HTR-8/SVneo (cell line): ENCODE measurements at regions not wholly inside any gene's neighbourhood (a gene's known extent, or its start where the extent isn't known, plus 50 kb on each side); places are given as distances from the start of the nearest gene placed in this dataset.

Experiments used
- DNase-seq: peaks from one replicate; pipeline ENCODE4 v3.0.0; 2011; ENCODE audit warnings: low spot score, mixed read lengths; ENCODE audit not compliant: insufficient read length
- FAIRE-seq: peaks from 2 replicates; lab custom pipeline; 2011; peaks lifted over from hg19 to GRCh38; lab: Jason Lieb, UNC

DNA sequence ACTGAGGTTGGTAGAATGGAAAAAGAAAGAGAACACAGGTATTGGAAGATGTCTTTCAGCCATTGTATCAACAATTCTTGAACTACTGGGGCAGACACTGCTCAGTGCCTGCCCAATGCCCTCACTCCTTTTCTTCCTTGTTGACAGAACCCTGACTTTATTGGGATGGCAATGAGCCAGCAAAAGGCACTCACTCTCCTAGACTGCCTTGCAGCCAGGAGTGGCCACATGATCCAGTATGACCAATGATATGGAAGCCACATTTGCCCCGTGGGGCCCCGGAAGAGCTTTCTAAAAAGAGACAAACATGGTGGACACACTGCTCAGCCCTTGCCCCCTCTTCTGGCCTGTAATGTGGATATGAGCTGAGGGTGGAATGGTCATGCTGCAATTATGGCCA is 88.6 kb upstream of the ZNF716 start:
- FAIRE-seq: peak; percentile 36
- DNase-seq: no peak

DNA sequence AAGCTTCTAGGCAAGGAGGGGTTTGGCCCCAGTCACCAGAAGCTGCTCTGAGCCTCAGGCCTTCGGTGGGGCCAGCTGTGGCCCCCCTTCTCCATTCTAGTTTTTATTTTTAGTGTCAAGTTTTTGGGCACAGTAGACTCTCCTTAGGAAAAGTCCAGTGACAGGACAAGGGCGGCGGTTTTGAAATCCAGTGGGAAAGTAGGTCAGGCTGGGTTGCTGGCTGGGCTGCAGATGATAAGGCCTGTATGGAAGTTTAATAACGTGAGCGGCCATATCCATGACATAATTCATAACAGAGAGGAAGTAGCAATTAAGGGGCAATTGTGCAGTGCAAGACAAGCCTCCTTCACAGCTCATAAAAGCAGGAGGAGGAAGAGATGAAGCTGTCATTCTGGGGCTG is 87.1 kb upstream of the ZNF716 start:
- DNase-seq: no peak
- FAIRE-seq: no peak

DNA sequence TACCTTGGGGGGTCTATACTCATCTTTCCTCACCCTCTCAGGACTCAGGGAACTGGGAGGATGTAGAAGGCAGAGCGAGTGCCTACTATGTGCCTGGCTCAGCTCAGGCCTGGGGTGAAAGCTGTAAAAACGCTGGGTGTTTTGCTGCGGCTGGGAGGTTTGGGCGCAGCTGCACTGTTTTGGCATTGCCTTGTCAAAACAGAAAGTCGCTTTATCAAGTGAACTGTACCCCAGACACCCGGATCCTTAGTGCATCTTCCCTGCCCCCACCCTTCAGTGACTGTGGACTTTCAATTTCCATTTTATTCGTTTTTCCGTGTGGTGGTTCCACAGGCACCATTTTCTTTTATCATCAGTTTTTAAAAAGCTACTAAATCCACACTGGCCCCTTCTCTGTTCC is 86.7 kb upstream of the ZNF716 start:
- FAIRE-seq (no peak), DNase-seq (no peak)

DNA sequence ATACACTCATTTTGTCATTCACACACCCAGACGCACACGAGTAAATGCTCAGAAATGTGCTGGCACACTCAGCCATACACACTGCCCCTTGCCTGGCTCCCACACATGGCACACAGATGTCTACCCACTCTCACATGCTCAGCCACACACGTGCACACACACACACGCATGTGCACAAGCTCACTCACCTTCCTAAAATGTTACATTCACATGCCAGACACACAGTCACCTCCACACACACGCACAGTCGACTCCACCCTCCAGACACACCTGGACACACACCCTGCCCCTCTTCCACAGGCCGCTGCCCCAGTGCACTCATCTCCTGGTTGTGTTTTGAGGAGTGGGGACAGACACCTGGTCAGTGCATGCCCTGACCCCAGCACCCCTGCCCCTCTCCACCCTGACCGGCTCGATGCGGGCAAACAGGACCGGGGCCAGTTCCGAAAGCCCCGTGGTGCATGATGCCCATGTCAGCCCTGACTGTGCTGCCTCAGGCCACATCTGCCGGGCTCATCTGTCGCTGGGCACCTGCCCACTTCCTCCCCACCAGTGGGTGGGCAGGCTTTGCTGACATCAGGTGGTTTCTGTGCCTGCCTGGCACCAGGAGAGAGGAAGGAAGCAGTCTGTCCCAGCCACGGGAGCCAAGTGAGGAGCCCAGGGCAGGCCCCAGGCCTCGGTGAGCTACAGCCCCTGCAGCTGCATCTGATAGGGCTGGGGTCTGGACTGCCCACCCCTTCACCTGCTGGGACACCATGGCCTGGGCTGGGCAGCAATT is 84.9 kb upstream of the ZNF716 start:
- no peak for DNase-seq
- no peak for FAIRE-seq

DNA sequence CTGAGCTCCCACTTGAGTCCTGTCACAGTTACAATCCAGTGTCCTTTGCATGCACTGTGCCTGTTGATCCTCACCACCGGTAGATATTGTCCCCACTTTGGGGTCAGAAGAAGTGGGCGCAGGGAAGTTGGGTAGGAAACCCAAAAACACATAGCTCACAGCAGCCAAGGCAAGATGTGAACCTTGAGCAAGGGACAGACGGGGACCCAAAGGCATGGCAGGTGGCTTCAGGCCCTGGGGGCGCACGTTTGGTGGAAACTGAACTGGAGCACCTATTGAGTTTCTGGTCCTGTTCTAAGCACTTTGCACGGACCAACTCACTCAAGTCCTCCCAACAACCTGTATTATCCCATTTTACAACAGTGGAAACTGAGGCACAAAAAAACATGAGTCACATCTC is 82.8 kb upstream of the ZNF716 start:
- no peak for DNase-seq
- FAIRE-seq: peak; percentile 59

DNA sequence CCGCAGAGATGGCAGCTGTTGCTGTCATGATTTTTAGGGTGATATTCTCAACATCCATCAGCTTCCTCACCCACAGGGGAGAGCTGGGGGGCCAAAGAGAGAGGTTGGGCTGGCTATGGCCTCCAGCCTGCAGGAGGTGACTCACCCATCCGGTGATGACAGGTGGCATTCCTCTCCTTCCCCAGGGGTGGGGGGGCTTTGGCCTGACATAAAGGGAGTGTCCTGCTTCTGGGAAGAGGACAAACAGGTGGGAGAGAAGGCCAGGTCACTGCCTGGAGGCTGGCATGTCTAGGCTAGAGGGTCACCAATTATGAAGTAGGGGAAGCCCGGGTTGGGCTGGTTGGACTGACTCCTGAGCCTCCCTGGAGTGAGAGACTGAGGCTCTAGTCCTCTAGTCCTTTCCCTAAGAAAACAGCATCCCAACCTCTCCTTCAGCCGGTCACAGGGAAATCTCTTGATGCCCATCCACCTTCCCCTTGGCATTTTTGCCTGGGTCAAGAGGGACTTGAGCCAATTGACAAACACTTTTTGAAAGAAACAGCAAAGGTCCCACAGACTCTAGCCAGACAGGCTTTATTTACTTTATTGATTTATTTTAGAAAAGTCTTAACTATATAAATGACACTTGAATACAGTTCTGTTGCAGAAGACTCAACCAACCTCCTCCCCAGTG is 79.8 kb upstream of the ZNF716 start:
- FAIRE-seq (no peak), DNase-seq (no peak)

DNA sequence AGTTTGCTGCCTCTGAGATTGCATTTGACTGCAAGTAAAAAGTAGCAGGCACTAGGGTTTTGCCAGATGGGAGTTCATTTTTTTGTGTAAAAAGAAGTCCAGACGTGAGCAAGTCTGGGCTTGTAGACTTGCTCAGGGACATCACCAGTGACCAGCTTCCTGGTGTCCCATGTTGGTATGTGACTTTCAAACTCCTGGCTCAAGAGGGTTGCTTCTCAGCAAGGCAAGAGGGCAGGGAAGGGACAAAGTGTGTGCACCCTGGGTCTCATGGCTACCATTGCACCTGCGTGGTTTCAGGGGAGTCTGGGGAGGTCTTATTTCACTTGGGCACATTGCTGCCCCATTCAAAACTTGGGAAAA is 79.3 kb upstream of the ZNF716 start:
- DNase-seq: no peak

DNA sequence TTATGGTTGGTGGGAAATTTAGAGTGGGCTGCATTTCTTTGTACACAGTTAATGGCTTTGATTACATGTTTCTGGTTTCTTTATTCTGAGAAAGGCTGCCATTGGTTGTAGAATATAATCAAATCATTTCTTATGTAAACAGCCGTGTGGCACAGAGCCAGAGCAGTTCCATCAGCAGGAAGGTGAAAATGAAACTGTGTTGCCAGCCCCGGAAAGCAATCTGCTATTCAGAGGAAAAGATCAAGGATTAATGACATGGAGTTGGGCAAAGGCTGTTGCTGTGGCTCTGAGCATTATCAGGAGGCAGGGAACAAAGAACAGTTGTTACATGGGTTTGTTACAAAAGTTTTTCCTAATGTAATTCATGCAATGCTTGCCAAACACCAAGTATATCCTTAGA is 74.2 kb upstream of the ZNF716 start:
- no peak for DNase-seq
- no peak for FAIRE-seq

More for the DNA sequence above, 79.3 kb upstream of the ZNF716 start:
- no peak for FAIRE-seq

DNA sequence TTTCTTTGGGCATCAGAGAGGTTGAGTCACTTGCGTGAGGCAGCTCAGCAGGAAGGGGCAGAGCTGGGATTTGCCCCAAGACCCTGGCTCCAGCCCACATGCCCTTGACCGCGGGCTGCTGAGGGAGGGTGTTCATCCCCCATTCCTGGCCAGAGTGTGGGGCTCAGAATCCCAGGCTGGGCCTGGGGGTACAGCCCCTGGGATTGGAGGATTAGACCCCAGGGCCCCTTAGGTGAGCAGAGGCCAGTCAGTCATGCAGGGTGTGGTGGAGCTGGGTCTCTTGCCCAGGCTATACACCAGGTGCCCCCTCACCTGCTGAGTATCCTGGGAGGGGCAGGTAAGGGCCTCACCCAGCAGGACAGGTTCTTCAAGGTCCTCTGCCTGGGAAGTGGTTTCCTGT is 68.4 kb upstream of the ZNF716 start:
- FAIRE-seq (no peak), DNase-seq (no peak)

DNA sequence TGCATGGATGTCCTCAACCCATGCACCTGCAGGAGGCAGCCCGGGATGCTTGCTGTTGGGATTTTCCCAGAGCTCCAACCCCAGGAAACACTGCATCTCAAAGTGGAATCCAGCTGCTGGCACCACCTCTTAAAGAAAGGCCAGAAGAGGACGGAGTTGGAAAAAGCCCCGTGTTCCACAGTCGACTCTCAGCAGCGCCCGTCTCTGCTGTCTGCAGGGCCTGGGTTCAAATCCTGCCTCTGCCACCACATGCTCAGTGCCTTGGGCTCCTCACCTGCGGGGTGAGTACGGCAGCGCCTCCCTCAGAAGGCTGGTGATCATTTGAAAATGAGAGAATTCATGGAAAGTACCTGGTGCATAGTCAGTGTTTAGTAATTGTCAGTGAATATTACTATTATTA is 65.6 kb upstream of the ZNF716 start:
- DNase-seq (no peak), FAIRE-seq (no peak)

DNA sequence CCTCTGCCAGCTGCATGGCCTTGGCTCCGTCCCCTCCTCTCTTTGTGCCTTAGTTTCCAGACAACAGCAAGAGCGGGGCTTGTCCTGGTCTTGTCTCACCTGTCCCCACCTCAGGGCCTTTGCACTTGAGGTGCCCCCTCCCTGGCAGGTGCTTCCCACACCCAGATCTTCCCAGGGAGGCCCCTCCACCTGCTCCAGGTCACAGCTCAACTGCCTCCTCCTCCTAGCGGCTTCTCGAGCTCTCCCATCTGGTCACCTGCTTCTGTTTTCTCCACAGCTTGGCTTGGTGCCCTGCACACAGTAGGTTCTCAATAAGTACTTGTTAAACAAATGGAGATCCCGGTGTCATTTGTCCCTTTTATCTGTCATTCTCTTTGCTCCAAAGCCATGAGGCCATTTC is 64.3 kb upstream of the ZNF716 start:
- DNase-seq (no peak), FAIRE-seq (no peak)

DNA sequence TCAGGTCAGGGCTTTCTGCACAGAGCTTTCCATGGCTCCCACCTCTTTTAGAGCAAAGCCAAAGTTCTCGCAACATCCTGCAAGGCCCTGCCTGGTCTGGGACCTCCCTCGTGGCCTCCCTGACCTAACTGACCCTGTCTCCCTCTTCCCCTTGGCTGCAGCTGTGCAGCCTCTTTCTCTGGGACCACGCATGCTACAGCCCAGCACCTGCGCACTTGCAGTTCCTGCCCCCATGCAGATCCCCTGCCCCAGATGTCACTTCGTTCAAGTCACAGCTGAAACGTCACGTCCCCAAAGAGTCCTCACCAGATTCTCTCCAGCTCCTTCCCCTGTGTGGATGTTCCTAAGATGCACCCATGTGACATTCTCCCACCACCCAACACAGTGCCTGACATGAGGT is 61.2 kb upstream of the ZNF716 start:
- FAIRE-seq: no peak

DNA sequence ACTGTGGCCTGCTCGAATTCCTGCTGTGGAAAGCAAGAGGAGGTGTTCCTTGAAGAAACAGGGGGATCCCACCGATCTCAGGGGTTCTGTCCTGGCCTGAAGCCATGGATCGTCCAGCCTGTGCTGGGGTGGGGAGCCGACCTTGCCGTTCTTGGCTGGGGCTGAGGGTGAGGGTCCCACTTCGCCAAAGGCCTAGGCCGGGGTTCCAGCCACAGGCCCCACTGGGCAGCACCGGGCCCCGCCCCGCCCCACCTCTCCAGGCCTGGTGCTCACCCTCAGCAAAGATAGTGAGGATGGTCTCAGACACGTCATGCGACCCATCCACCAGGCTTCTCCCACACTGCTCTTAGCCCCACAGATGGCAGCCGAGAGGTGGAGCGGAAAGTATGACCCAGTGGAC is 51.4 kb upstream of the ZNF716 start:
- no peak for FAIRE-seq
- DNase-seq: no peak

More for the DNA sequence above, 61.2 kb upstream of the ZNF716 start:
- no peak for DNase-seq

DNA sequence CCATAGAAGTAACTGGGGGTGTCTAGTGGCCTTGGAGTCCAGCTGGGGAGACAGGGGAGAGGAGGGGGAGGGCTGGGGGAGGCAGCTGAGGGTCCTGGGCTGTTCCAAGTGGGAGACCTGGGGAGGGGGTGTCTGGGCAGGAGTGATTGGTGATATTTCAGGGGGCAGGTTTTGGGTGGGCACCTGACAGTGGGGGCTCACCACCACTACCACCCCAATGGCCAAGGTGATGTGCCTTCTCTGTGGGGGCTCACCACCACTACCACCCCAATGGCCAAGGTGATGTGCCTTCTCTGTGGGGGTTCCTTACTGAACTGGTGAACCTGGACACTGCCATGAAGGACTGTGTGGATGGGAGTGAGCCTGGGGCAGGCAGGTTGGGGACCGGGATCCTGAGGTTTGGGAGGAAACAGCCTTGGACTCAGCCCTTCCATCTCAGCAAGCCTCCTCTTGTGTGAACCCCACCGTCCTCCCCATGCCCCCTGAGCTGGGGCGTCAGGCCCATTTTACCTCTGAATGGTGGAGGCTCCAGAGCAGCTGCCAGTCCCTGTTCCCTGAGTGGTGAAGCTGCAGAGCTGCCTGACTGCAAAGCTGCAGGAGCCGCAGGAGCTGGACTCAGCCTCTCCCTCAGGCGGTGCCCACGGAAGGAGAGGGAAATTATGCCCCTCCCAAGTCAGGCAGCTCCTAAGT is 50.6 kb upstream of the ZNF716 start:
- no peak for FAIRE-seq
- no peak for DNase-seq

DNA sequence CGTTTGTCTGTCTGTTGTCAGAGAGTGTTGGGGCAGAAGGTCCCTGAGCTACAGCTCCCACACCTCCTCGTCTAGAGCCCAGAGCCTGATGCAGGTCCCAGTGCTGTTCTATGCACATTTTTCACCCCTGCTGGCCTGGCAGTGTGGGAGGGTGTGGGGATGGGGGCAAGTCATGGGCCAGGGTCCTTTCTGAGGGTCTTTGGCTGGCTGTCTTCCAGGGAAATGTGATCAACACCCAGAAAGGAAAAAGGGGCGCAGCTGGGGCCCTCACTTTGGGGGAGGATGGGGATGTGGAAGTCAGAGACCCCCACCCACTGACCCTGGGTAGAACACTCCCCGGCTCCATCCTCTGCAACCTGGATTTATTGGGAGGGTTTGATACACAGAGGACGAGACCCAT is 50.0 kb upstream of the ZNF716 start:
- DNase-seq (no peak), FAIRE-seq (no peak)
